IMR-90 (cell line): ENCODE measurements at regions not wholly inside any gene's neighbourhood (a gene's known extent, or its start where the extent isn't known, plus 50 kb on each side); places are given as distances from the start of the nearest gene placed in this dataset.

Experiments used
- ATAC-seq: fragments of 200-7000 bp; cut with Tn5 transposase; 2 replicates; pipeline ENCODE4 v1.9.1; 2020; ENCODE audit warnings: low read depth, mild to moderate bottlenecking, moderate library complexity
- BruUV-seq: library from RNA; stranded (reverse); fragments of 400-500 nt; replicated peaks from 2 replicates; lab custom pipeline; 2021; lab: Mats Ljungman, UMichigan
- CTCF ChIA-PET: fragments of 300-600 bp; formaldehyde crosslinking; extraction: SDS; loops from one replicate; lab custom pipeline; 2021; ENCODE audit warnings: antibody characterized with exemption; lab: Yijun Ruan, JAX
- POLR2A ChIA-PET: fragments of 300-600 bp; sonication (Branson Sonifier 250); formaldehyde crosslinking; loops from one replicate; lab custom pipeline; 2022; ENCODE audit warnings: antibody characterized with exemption; ENCODE audit not compliant: unreplicated experiment; lab: Charles Lee
- DNase-seq: peaks from one replicate; pipeline ENCODE4 v3.0.0; 2013
- H2AFZ ChIP-seq: replicated peaks from 2 replicates; pipeline ENCODE3; 2013; ENCODE audit warnings: low read length, mild to moderate bottlenecking; ENCODE audit not compliant: poor library complexity
- H2AK5ac ChIP-seq: 2 replicates; pipeline ENCODE4 v1.6.1; 2013; ENCODE audit warnings: low read depth, low read length, inconsistent platforms
- H2AK9ac ChIP-seq: replicated peaks from 2 replicates; pipeline ENCODE3; 2013; ENCODE audit warnings: mild to moderate bottlenecking, low read depth, low read length, moderate library complexity; ENCODE audit not compliant: poor library complexity
- H2BK120ac ChIP-seq: 2 replicates; pipeline ENCODE4 v1.6.1; 2013; ENCODE audit warnings: low read depth, low read length, inconsistent platforms
- H2BK15ac ChIP-seq: 3 replicates; pipeline ENCODE4 v1.6.1; 2013; ENCODE audit warnings: low read depth, low read length, inconsistent platforms
- H2BK20ac ChIP-seq: 2 replicates; pipeline ENCODE4 v1.6.1; 2013; ENCODE audit warnings: low read depth, mild to moderate bottlenecking, inconsistent platforms, low read length, moderate library complexity
- H2BK5ac ChIP-seq: 2 replicates; pipeline ENCODE4 v1.6.1; 2013; ENCODE audit warnings: mild to moderate bottlenecking, low read depth, low read length, inconsistent platforms; ENCODE audit not compliant: poor library complexity, severe bottlenecking
- H3K14ac ChIP-seq: replicated peaks from 2 replicates; pipeline ENCODE4 v1.6.1; 2013; ENCODE audit warnings: low read depth, low read length, inconsistent platforms
- H3K18ac ChIP-seq: 2 replicates; pipeline ENCODE4 v1.6.1; 2013; ENCODE audit warnings: low read depth, low read length, control low read depth
- H3K23ac ChIP-seq: 2 replicates; pipeline ENCODE4 v1.6.1; 2013; ENCODE audit warnings: low read depth, low read length, inconsistent platforms
- H3K27ac ChIP-seq: 2 replicates; pipeline ENCODE4 v1.5.1; 2013; ENCODE audit warnings: mild to moderate bottlenecking, control low read depth, low read length; ENCODE audit not compliant: insufficient read depth
- H3K27me3 ChIP-seq: 2 replicates; pipeline ENCODE4 v1.6.1; 2013; ENCODE audit warnings: low read length; ENCODE audit not compliant: control insufficient read depth, insufficient read depth
- H3K36me3 ChIP-seq: 2 replicates; pipeline ENCODE4 v1.6.1; 2013; ENCODE audit warnings: low read length, mixed read lengths; ENCODE audit not compliant: control insufficient read depth, insufficient read depth
- H3K4ac ChIP-seq: 2 replicates; pipeline ENCODE4 v1.6.1; 2013; ENCODE audit warnings: low read depth, low read length, inconsistent platforms
- H3K4me1 ChIP-seq: 2 replicates; pipeline ENCODE4 v1.6.1; 2013; ENCODE audit warnings: low read length, mixed read lengths; ENCODE audit not compliant: control insufficient read depth, insufficient read depth
- H3K4me2 ChIP-seq: 2 replicates; pipeline ENCODE4 v1.6.1; 2013; ENCODE audit warnings: low read depth, mild to moderate bottlenecking, control low read depth, low read length, moderate library complexity
- H3K4me3 ChIP-seq: 2 replicates; pipeline ENCODE4 v1.5.1; 2013; ENCODE audit warnings: low read depth, mild to moderate bottlenecking, control low read depth, low read length, moderate library complexity; ENCODE audit not compliant: insufficient read depth
- H3K56ac ChIP-seq: 2 replicates; pipeline ENCODE4 v1.6.1; 2013; ENCODE audit warnings: low read length, inconsistent platforms; ENCODE audit not compliant: insufficient read depth; ENCODE audit errors: extremely low read depth
- H3K79me1 ChIP-seq, 2 experiments: 2 replicates each; pipeline ENCODE4 v1.6.1; 2013; ENCODE audit warnings: low read length in 2 of 2, inconsistent platforms in 1 of 2, low read depth in 1 of 2
- H3K9ac ChIP-seq: 2 replicates; pipeline ENCODE4 v1.6.1; 2013; ENCODE audit warnings: low read depth, low read length, control low read depth
- H3K9me1 ChIP-seq: 2 replicates; pipeline ENCODE4 v1.6.1; 2013; ENCODE audit warnings: low read length, inconsistent platforms; ENCODE audit not compliant: insufficient read depth
- H3K9me3 ChIP-seq: 2 replicates; pipeline ENCODE4 v1.6.1; 2013; ENCODE audit warnings: low read length; ENCODE audit not compliant: control insufficient read depth, insufficient read depth
- H4K20me1 ChIP-seq: 2 replicates; pipeline ENCODE4 v1.6.1; 2013; ENCODE audit warnings: low read length, inconsistent platforms; ENCODE audit not compliant: insufficient read depth
- H4K5ac ChIP-seq: 2 replicates; pipeline ENCODE4 v1.6.1; 2013; ENCODE audit warnings: mild to moderate bottlenecking, low read depth, low read length, control low read depth
- H4K8ac ChIP-seq, 2 experiments: 2 replicates each; pipeline ENCODE4 v1.6.1; 2013; ENCODE audit warnings: low read depth in 2 of 2, low read length in 2 of 2, control low read depth in 1 of 2, inconsistent platforms in 1 of 2
- H4K91ac ChIP-seq: 2 replicates; pipeline ENCODE4 v1.6.1; 2013; ENCODE audit warnings: low read depth, low read length, inconsistent platforms; ENCODE audit not compliant: insufficient read depth
- BHLHE40 ChIP-seq: fragments of 150-350 bp; IDR thresholded peaks from 2 replicates; pipeline ENCODE4 v1.6.1; 2016; ENCODE audit warnings: mild to moderate bottlenecking, low read depth, low read length
- CEBPB ChIP-seq: IDR thresholded peaks from 2 replicates; pipeline ENCODE4 v1.6.1; 2012; ENCODE audit warnings: low read depth, low read length, improper control_type of control experiment
- CHD1 ChIP-seq: IDR thresholded peaks from 2 replicates; pipeline ENCODE4 v1.6.1; 2012; ENCODE audit warnings: low read depth, low read length, improper control_type of control experiment
- CTCF ChIP-seq: conservative IDR thresholded peaks from 2 replicates; pipeline ENCODE4 v1.5.1; 2012; ENCODE audit warnings: mild to moderate bottlenecking, low read depth, low read length, improper control_type of control experiment
- ELK1 ChIP-seq: fragments of 150-350 bp; IDR thresholded peaks from 2 replicates; pipeline ENCODE4 v1.6.1; 2016; ENCODE audit warnings: low read depth, mild to moderate bottlenecking, low read length, moderate library complexity, borderline replicate concordance
- FOS ChIP-seq: fragments of 150-350 bp; IDR thresholded peaks from 2 replicates; pipeline ENCODE4 v1.6.1; 2016; ENCODE audit warnings: low read depth, low read length
- MAFK ChIP-seq: IDR thresholded peaks from 2 replicates; pipeline ENCODE4 v1.6.1; 2012; ENCODE audit warnings: low read depth, low read length, improper control_type of control experiment
- MAZ ChIP-seq: IDR thresholded peaks from 2 replicates; pipeline ENCODE4 v1.6.1; 2012; ENCODE audit warnings: low read depth, mild to moderate bottlenecking, low read length, improper control_type of control experiment, moderate library complexity, borderline replicate concordance
- MXI1 ChIP-seq: IDR thresholded peaks from 2 replicates; pipeline ENCODE4 v1.6.1; 2012; ENCODE audit warnings: low read depth, mild to moderate bottlenecking, low read length, moderate library complexity, borderline replicate concordance
- NFE2L2 ChIP-seq: fragments of 150-350 bp; IDR thresholded peaks from 2 replicates; pipeline ENCODE4 v1.6.1; 2016; ENCODE audit warnings: low read depth, mild to moderate bottlenecking, low read length
- POLR2A ChIP-seq: IDR thresholded peaks from 2 replicates; pipeline ENCODE4 v1.6.1; 2012; ENCODE audit warnings: mild to moderate bottlenecking, low read depth, low read length
- RAD21 ChIP-seq: IDR thresholded peaks from 2 replicates; pipeline ENCODE4 v1.6.1; 2012; ENCODE audit warnings: low read length, improper control_type of control experiment
- RCOR1 ChIP-seq: IDR thresholded peaks from 2 replicates; pipeline ENCODE4 v1.6.1; 2012; ENCODE audit warnings: mild to moderate bottlenecking, low read length, improper control_type of control experiment; ENCODE audit not compliant: insufficient replicate concordance
- RFX5 ChIP-seq: IDR thresholded peaks from 2 replicates; pipeline ENCODE4 v1.8.0; 2012; ENCODE audit warnings: low read depth, mild to moderate bottlenecking, low read length, moderate library complexity
- SMC3 ChIP-seq: fragments of 150-350 bp; IDR thresholded peaks from 2 replicates; pipeline ENCODE4 v1.6.1; 2016; ENCODE audit warnings: low read depth, mild to moderate bottlenecking, antibody characterized with exemption, low read length, moderate library complexity
- USF2 ChIP-seq: fragments of 150-350 bp; IDR thresholded peaks from 2 replicates; pipeline ENCODE4 v1.6.1; 2017; ENCODE audit warnings: mild to moderate bottlenecking, antibody characterized with exemption, low read length, low read depth
- WGBS, 2 experiments: methylation state at CpG; one replicate each; pipeline versions ENCODE4 v1.1.5 to v1.1.7; 2013; ENCODE audit warnings: missing lambda C conversion rate in 2 of 2; ENCODE audit not compliant: insufficient read length in 1 of 2; ENCODE audit errors: extremely low coverage in 2 of 2; 5-methylcytosine and 5-hydroxymethylcytosine counted together
- dilution Hi-C: fragments of 300-500 bp; cut with HindIII; formaldehyde crosslinking; loops from one replicate; pipeline ENCODE4 v1.14.3; 2018; ENCODE audit warnings: low sequenced_read_pairs; ENCODE audit not compliant: unreplicated experiment
- in situ Hi-C: fragments of 300-500 bp; cut with MboI; formaldehyde crosslinking; loops from 3 replicates; pipeline ENCODE4 v1.14.3; 2019; ENCODE audit warnings: low sequenced_read_pairs, inconsistent platforms, mixed read lengths
- intact Hi-C: fragments of 100-400 bp; cut with micrococcal nuclease; formaldehyde crosslinking; loops from 2 replicates; pipeline ENCODE4 v1.10.0; 2022

GRCh38 chr5:2917093-2917492 is 165.6 kb upstream of the IRX2 start:
- WGBS, 2 experiments: no CpG with 5 or more reads among the region's 16 CpGs
- POLR2A ChIA-PET: no interaction called here
- H2BK20ac ChIP-seq: no peak overlapping the region
- H2BK15ac ChIP-seq: no peak overlapping the region
- H4K91ac ChIP-seq: no peak overlapping the region
- no peak overlapping the region for H2AK9ac ChIP-seq
- in situ Hi-C loops (no loop called here), dilution Hi-C loops (no loop called here), intact Hi-C loops (no loop called here)
- no peak overlapping the region for H2BK5ac ChIP-seq
- DNase-seq (no peak), ATAC-seq (no peak)
- BruUV-seq: no TSS peak
- H3K56ac ChIP-seq: no peak overlapping the region
- no peak overlapping the region for H3K4ac ChIP-seq
- H3K9ac ChIP-seq: no peak overlapping the region
- H3K79me1 ChIP-seq: no peaks in the 10 kb centered on the region
- no peak overlapping the region for H2AFZ ChIP-seq
- no peak overlapping the region for H3K4me3 ChIP-seq
- no peak overlapping the region for H3K14ac ChIP-seq
- no peak overlapping the region for H2AK5ac ChIP-seq
- no peaks in the 10 kb centered on the region for H3K27me3 ChIP-seq
- H3K18ac ChIP-seq: no peak overlapping the region
- no peaks in the 10 kb centered on the region for H3K4me1 ChIP-seq
- no peaks in the 10 kb centered on the region for H3K9me1 ChIP-seq
- no peak overlapping the region for H4K8ac ChIP-seq
- no peak overlapping the region for H3K27ac ChIP-seq
- CTCF ChIA-PET: no interaction called here
- no peaks in the 10 kb centered on the region for H4K20me1 ChIP-seq
- H3K9me3 ChIP-seq: peaks cover 49% of the 10 kb centered on the region
- no peaks in the 10 kb centered on the region for H3K36me3 ChIP-seq
- no peak overlapping the region for H2BK120ac ChIP-seq
- no peak overlapping the region for H3K4me2 ChIP-seq
- no peak overlapping the region for H3K23ac ChIP-seq
- TF ChIP-seq RFX5: no peak
- TF ChIP-seq FOS: no peak
- no peak for TF ChIP-seq ELK1
- no peak for TF ChIP-seq MAZ
- no peak for TF ChIP-seq CEBPB
- no peak for TF ChIP-seq POLR2A
- no peak for TF ChIP-seq USF2
- no peak for TF ChIP-seq SMC3
- TF ChIP-seq CTCF: no peak
- no peak for TF ChIP-seq MXI1
- no peak for TF ChIP-seq CHD1
- no peak for TF ChIP-seq NFE2L2
- TF ChIP-seq BHLHE40: no peak
- no peak for TF ChIP-seq MAFK
- no peak for TF ChIP-seq RAD21
- TF ChIP-seq RCOR1: no peak
- no peak overlapping the region for H4K5ac ChIP-seq
